Liver (tissue), 2 donors: ENCODE measurements at regions not wholly inside any gene's neighbourhood (a gene's known extent, or its start where the extent isn't known, plus 50 kb on each side); places are given as distances from the start of the nearest gene placed in this dataset.

Experiments
- CTCF ChIP-seq: fragments of 150-350 bp; IDR thresholded peaks from 2 replicates; pipeline ENCODE4 v1.5.1; 2017; ENCODE audit warnings: improper control_type of control experiment, low read depth, low read length; ENCODE audit not compliant: missing input control
- TF ChIP-seq, protein P1 (sequence below): IDR thresholded peaks from 2 replicates; pipeline ENCODE4 v1.6.1; 2016; ENCODE audit warnings: antibody characterized with exemption, mild to moderate bottlenecking
- donor health status: healthy.

GRCh38 chr2:221267773-221268425 lies 304.2 kb downstream of the EPHA4 start:
- TF ChIP-seq, protein P1, sequence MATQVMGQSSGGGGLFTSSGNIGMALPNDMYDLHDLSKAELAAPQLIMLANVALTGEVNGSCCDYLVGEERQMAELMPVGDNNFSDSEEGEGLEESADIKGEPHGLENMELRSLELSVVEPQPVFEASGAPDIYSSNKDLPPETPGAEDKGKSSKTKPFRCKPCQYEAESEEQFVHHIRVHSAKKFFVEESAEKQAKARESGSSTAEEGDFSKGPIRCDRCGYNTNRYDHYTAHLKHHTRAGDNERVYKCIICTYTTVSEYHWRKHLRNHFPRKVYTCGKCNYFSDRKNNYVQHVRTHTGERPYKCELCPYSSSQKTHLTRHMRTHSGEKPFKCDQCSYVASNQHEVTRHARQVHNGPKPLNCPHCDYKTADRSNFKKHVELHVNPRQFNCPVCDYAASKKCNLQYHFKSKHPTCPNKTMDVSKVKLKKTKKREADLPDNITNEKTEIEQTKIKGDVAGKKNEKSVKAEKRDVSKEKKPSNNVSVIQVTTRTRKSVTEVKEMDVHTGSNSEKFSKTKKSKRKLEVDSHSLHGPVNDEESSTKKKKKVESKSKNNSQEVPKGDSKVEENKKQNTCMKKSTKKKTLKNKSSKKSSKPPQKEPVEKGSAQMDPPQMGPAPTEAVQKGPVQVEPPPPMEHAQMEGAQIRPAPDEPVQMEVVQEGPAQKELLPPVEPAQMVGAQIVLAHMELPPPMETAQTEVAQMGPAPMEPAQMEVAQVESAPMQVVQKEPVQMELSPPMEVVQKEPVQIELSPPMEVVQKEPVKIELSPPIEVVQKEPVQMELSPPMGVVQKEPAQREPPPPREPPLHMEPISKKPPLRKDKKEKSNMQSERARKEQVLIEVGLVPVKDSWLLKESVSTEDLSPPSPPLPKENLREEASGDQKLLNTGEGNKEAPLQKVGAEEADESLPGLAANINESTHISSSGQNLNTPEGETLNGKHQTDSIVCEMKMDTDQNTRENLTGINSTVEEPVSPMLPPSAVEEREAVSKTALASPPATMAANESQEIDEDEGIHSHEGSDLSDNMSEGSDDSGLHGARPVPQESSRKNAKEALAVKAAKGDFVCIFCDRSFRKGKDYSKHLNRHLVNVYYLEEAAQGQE = no peak
- no peak for TF ChIP-seq CTCF
